H1 (cell line): ENCODE measurements at regions not wholly inside any gene's neighbourhood (a gene's known extent, or its start where the extent isn't known, plus 50 kb on each side); places are given as distances from the start of the nearest gene placed in this dataset.

ENCODE experiments used
- JUND ChIP-seq: IDR thresholded peaks from 2 replicates; pipeline ENCODE4 v1.6.1; 2011; ENCODE audit warnings: mild to moderate bottlenecking, improper control_type of control experiment, low read length
- KDM5A ChIP-seq: fragments of 200-600 bp; IDR thresholded peaks from 2 replicates; pipeline ENCODE4 v1.7.1; 2012; ENCODE audit warnings: mild to moderate bottlenecking, low read length, inconsistent platforms, mixed read lengths
- TCF12 ChIP-seq: IDR thresholded peaks from 2 replicates; pipeline ENCODE4 v1.6.1; 2011; ENCODE audit warnings: low read depth, mild to moderate bottlenecking, low read length
- TEAD4 ChIP-seq: IDR thresholded peaks from 2 replicates; pipeline ENCODE4 v1.6.1; 2012; ENCODE audit warnings: low read depth, low read length, inconsistent platforms, mixed read lengths
- TF ChIP-seq, protein P1 (sequence below): fragments of 300-600 bp; sonication (generic); IDR thresholded peaks from 2 replicates; pipeline ENCODE4 v1.7.1; 2012; ENCODE audit warnings: low read length, moderate library complexity, mild to moderate bottlenecking, inconsistent platforms; ENCODE audit not compliant: insufficient replicate concordance
- TF ChIP-seq, protein P2 (sequence below): IDR thresholded peaks from 2 replicates; pipeline ENCODE4 v1.6.1; 2012; ENCODE audit warnings: low read length, inconsistent platforms

DNA sequence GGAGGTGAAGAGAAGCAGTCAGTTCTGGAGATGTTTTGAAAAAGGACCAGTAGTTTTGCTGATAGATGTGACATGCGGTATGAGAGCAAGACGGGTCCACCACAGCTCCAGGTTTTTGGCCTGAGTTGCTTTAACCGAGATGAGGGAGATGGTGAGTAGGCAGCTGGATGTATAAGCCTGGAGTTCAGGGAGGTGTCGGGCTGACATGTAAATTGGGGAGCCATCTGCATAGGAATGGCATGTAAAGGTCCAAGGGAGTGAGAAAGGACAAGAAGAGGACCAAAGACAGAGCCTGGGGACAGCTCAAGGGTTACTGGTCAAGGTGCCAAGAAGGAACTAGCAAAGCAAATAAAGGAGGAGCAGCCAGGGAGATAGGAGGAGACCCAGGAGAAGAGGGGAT, 503.7 kb downstream of the MATN1 start (continued):
- TF ChIP-seq, protein P1, sequence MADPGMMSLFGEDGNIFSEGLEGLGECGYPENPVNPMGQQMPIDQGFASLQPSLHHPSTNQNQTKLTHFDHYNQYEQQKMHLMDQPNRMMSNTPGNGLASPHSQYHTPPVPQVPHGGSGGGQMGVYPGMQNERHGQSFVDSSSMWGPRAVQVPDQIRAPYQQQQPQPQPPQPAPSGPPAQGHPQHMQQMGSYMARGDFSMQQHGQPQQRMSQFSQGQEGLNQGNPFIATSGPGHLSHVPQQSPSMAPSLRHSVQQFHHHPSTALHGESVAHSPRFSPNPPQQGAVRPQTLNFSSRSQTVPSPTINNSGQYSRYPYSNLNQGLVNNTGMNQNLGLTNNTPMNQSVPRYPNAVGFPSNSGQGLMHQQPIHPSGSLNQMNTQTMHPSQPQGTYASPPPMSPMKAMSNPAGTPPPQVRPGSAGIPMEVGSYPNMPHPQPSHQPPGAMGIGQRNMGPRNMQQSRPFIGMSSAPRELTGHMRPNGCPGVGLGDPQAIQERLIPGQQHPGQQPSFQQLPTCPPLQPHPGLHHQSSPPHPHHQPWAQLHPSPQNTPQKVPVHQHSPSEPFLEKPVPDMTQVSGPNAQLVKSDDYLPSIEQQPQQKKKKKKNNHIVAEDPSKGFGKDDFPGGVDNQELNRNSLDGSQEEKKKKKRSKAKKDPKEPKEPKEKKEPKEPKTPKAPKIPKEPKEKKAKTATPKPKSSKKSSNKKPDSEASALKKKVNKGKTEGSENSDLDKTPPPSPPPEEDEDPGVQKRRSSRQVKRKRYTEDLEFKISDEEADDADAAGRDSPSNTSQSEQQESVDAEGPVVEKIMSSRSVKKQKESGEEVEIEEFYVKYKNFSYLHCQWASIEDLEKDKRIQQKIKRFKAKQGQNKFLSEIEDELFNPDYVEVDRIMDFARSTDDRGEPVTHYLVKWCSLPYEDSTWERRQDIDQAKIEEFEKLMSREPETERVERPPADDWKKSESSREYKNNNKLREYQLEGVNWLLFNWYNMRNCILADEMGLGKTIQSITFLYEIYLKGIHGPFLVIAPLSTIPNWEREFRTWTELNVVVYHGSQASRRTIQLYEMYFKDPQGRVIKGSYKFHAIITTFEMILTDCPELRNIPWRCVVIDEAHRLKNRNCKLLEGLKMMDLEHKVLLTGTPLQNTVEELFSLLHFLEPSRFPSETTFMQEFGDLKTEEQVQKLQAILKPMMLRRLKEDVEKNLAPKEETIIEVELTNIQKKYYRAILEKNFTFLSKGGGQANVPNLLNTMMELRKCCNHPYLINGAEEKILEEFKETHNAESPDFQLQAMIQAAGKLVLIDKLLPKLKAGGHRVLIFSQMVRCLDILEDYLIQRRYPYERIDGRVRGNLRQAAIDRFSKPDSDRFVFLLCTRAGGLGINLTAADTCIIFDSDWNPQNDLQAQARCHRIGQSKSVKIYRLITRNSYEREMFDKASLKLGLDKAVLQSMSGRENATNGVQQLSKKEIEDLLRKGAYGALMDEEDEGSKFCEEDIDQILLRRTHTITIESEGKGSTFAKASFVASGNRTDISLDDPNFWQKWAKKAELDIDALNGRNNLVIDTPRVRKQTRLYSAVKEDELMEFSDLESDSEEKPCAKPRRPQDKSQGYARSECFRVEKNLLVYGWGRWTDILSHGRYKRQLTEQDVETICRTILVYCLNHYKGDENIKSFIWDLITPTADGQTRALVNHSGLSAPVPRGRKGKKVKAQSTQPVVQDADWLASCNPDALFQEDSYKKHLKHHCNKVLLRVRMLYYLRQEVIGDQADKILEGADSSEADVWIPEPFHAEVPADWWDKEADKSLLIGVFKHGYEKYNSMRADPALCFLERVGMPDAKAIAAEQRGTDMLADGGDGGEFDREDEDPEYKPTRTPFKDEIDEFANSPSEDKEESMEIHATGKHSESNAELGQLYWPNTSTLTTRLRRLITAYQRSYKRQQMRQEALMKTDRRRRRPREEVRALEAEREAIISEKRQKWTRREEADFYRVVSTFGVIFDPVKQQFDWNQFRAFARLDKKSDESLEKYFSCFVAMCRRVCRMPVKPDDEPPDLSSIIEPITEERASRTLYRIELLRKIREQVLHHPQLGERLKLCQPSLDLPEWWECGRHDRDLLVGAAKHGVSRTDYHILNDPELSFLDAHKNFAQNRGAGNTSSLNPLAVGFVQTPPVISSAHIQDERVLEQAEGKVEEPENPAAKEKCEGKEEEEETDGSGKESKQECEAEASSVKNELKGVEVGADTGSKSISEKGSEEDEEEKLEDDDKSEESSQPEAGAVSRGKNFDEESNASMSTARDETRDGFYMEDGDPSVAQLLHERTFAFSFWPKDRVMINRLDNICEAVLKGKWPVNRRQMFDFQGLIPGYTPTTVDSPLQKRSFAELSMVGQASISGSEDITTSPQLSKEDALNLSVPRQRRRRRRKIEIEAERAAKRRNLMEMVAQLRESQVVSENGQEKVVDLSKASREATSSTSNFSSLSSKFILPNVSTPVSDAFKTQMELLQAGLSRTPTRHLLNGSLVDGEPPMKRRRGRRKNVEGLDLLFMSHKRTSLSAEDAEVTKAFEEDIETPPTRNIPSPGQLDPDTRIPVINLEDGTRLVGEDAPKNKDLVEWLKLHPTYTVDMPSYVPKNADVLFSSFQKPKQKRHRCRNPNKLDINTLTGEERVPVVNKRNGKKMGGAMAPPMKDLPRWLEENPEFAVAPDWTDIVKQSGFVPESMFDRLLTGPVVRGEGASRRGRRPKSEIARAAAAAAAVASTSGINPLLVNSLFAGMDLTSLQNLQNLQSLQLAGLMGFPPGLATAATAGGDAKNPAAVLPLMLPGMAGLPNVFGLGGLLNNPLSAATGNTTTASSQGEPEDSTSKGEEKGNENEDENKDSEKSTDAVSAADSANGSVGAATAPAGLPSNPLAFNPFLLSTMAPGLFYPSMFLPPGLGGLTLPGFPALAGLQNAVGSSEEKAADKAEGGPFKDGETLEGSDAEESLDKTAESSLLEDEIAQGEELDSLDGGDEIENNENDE: no peak
- TF ChIP-seq JUND (no peak), TEAD4 (no peak), TCF12 (no peak), KDM5A (no peak)
- TF ChIP-seq, protein P2, sequence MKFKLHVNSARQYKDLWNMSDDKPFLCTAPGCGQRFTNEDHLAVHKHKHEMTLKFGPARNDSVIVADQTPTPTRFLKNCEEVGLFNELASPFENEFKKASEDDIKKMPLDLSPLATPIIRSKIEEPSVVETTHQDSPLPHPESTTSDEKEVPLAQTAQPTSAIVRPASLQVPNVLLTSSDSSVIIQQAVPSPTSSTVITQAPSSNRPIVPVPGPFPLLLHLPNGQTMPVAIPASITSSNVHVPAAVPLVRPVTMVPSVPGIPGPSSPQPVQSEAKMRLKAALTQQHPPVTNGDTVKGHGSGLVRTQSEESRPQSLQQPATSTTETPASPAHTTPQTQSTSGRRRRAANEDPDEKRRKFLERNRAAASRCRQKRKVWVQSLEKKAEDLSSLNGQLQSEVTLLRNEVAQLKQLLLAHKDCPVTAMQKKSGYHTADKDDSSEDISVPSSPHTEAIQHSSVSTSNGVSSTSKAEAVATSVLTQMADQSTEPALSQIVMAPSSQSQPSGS: no peak
